ENCODE measurements at regions not wholly inside any gene's neighbourhood (a gene's known extent, or its start where the extent isn't known, plus 50 kb on each side); places are given as distances from the start of the nearest gene placed in this dataset.

GRCh38 chr16:8493972-8494371 lies 96.3 kb downstream of the TMEM114 start:
- TF ChIP-seq CTCF (IDR thresholded peaks at IDR 0.05 in 2 of 3, conservative IDR thresholded peaks at IDR 0.05 in 1 of 3; ENCODE audit: borderline replicate concordance in 1 of 3, insufficient read depth in 1 of 3, low read depth in 2 of 3, low read length in 2 of 3) (no peak), REST (IDR thresholded peaks at IDR 0.05; ENCODE audit: low read depth) (no peak), POLR2A (IDR thresholded peaks at IDR 0.05; ENCODE audit: borderline replicate concordance, extremely low read depth, insufficient read depth, insufficient read length) (no peak), FOSL1 (IDR thresholded peaks at IDR 0.05; ENCODE audit: low read depth) (no peak), EZH2phosphoT487 (IDR thresholded peaks at IDR 0.05; ENCODE audit: borderline replicate concordance) (no peak), MAX (IDR thresholded peaks at IDR 0.05) (no peak), SP1 (IDR thresholded peaks at IDR 0.05; ENCODE audit: low read depth) (no peak), SRF (IDR thresholded peaks at IDR 0.05; ENCODE audit: low read depth) (no peak), EZH2 (IDR thresholded peaks at IDR 0.05) (no peak), ELF1 (IDR thresholded peaks at IDR 0.05; ENCODE audit: borderline replicate concordance, low read depth) (no peak), RAD21 (IDR thresholded peaks at IDR 0.05; ENCODE audit: low read depth) (peak; percentile 24; the same call in 1 of the 2 replicates), ATF3 (IDR thresholded peaks at IDR 0.05) (no peak), SIN3A (IDR thresholded peaks at IDR 0.05; ENCODE audit: low read depth) (no peak), ZNF274 (IDR thresholded peaks at IDR 0.05; ENCODE audit: low read depth, low read length) (no peak)

Data from HCT116 (cell line).